Upper lobe of left lung (tissue), 4 donors: ENCODE measurements at regions not wholly inside any gene's neighbourhood (a gene's known extent, or its start where the extent isn't known, plus 50 kb on each side); places are given as distances from the start of the nearest gene placed in this dataset.
"Not testable (repeated sequence)": the region's sequence is repeated elsewhere in the genome, so short reads cannot be mapped to it uniquely, and the experiment has no call there.

Experiments used
- EP300 ChIP-seq, 4 donors: sonication (generic); formaldehyde crosslinking; IDR thresholded peaks; one replicate each; pipeline ENCODE4 v1.5.1; 2017; ENCODE audit warnings: antibody characterized with exemption in 4 of 4, control low read depth in 2 of 4
- POLR2A ChIP-seq, 4 donors: fragments of 450-650 bp; IDR thresholded peaks; one replicate each; pipeline ENCODE4 v1.5.1; 2016 to 2017; ENCODE audit warnings: antibody characterized with exemption in 4 of 4, mild to moderate bottlenecking in 2 of 4
- POLR2AphosphoS5 ChIP-seq, 2 donors: sonication (generic); formaldehyde crosslinking; IDR thresholded peaks; one replicate each; pipeline ENCODE4 v1.5.1; 2017; ENCODE audit warnings: antibody characterized with exemption in 2 of 2
- TF ChIP-seq, protein P1 (sequence below), 6 experiments: fragments of 450-650 bp in 4 of 6; fragments of 200-600 bp in 2 of 6; sonication (generic) in 2 of 6; IDR thresholded peaks; one replicate each; pipeline ENCODE4 v1.5.1; 2016 to 2019; ENCODE audit warnings: antibody characterized with exemption in 6 of 6

DNA sequence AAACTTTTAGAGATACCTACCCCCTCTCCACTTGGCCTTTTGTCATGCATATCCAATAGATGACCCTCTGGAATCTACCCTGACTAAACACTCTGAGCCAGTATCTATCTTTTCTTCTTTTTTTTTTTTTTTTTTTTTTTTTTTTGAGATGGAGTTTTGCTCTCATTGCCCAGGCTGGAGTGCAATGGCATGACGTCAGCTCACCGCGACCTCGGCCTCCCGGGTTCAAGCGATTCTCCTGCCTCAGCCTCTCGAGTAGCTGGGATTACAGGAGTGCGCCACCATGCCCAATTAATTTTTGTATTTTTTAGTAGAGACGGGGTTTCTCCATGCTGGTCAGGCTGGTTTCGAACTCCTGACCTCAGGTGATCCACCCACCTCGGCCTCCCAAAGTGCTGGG lies 50.8 kb upstream of the GRIN2B start:
- TF ChIP-seq, protein P1, sequence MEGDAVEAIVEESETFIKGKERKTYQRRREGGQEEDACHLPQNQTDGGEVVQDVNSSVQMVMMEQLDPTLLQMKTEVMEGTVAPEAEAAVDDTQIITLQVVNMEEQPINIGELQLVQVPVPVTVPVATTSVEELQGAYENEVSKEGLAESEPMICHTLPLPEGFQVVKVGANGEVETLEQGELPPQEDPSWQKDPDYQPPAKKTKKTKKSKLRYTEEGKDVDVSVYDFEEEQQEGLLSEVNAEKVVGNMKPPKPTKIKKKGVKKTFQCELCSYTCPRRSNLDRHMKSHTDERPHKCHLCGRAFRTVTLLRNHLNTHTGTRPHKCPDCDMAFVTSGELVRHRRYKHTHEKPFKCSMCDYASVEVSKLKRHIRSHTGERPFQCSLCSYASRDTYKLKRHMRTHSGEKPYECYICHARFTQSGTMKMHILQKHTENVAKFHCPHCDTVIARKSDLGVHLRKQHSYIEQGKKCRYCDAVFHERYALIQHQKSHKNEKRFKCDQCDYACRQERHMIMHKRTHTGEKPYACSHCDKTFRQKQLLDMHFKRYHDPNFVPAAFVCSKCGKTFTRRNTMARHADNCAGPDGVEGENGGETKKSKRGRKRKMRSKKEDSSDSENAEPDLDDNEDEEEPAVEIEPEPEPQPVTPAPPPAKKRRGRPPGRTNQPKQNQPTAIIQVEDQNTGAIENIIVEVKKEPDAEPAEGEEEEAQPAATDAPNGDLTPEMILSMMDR (IDR thresholded peaks at IDR 0.05), result not testable (repeated sequence)
- TF ChIP-seq POLR2A, EP300, POLR2AphosphoS5 (IDR thresholded peaks at IDR 0.05): not testable (repeated sequence)
